ENCODE measurements at regions not wholly inside any gene's neighbourhood (a gene's known extent, or its start where the extent isn't known, plus 50 kb on each side); places are given as distances from the start of the nearest gene placed in this dataset.

- Histone ChIP-seq H3K27ac (no peak overlapping the region), H3K36me3 (no peaks in the 10 kb centered on the region), H3K9me3 (no peaks in the 10 kb centered on the region), H3K27me3 (replicated peaks; ENCODE audit: insufficient read depth) (no peaks in the 10 kb centered on the region), H3K4me1 (ENCODE audit: control insufficient read depth in 1 of 2, low read depth in 2 of 2) (no peaks in the 10 kb centered on the region), H3K4me3 (no peak overlapping the region)
- TF ChIP-seq CTCF (IDR thresholded peaks at IDR 0.05): no peak
- ATAC-seq (ENCODE audit: insufficient number of reproducible peaks, low FRiP score, low read depth): no peak
- no peak for DNase-seq (ENCODE audit: low spot score)
Measured at GRCh38 chr1:105686026-105686425, 1370.4 kb upstream of the PRMT6 start.

GRCh38 chr1:105686874-105687690, 1369.4 kb upstream of the PRMT6 start:
- Histone ChIP-seq H3K36me3 (no peaks in the 10 kb centered on the region), H3K9me3 (no peaks in the 10 kb centered on the region), H3K4me3 (no peak overlapping the region), H3K4me1 (ENCODE audit: control insufficient read depth in 1 of 2, low read depth in 2 of 2) (no peaks in the 10 kb centered on the region), H3K27me3 (replicated peaks; ENCODE audit: insufficient read depth) (no peaks in the 10 kb centered on the region), H3K27ac (no peak overlapping the region)
- ATAC-seq (ENCODE audit: insufficient number of reproducible peaks, low FRiP score, low read depth): no peak
- no peak for DNase-seq (ENCODE audit: low spot score)
- TF ChIP-seq CTCF (IDR thresholded peaks at IDR 0.05): no peak

- Histone ChIP-seq H3K9me3 (no peaks in the 10 kb centered on the region), H3K27me3 (replicated peaks; ENCODE audit: insufficient read depth) (no peaks in the 10 kb centered on the region), H3K36me3 (no peaks in the 10 kb centered on the region), H3K27ac (no peak overlapping the region), H3K4me3 (no peak overlapping the region), H3K4me1 (ENCODE audit: control insufficient read depth in 1 of 2, low read depth in 2 of 2) (no peaks in the 10 kb centered on the region)
- no peak for DNase-seq (ENCODE audit: low spot score)
- no peak for ATAC-seq (ENCODE audit: insufficient number of reproducible peaks, low FRiP score, low read depth)
- TF ChIP-seq CTCF (IDR thresholded peaks at IDR 0.05): no peak
Measured at GRCh38 chr1:105700723-105701122, 1355.8 kb upstream of the PRMT6 start.

GRCh38 chr1:105724286-105724685, 1332.2 kb upstream of the PRMT6 start:
- no peak for DNase-seq (ENCODE audit: low spot score)
- Histone ChIP-seq H3K9me3 (no peaks in the 10 kb centered on the region), H3K27me3 (replicated peaks; ENCODE audit: insufficient read depth) (no peaks in the 10 kb centered on the region), H3K36me3 (no peaks in the 10 kb centered on the region), H3K4me3 (no peak overlapping the region), H3K4me1 (ENCODE audit: control insufficient read depth in 1 of 2, low read depth in 2 of 2) (no peaks in the 10 kb centered on the region), H3K27ac (no peak overlapping the region)
- TF ChIP-seq CTCF (IDR thresholded peaks at IDR 0.05): no peak
- no peak for ATAC-seq (ENCODE audit: insufficient number of reproducible peaks, low FRiP score, low read depth)

- Histone ChIP-seq H3K4me3 (no peak overlapping the region), H3K27ac (no peak overlapping the region), H3K9me3 (no peaks in the 10 kb centered on the region), H3K27me3 (replicated peaks; ENCODE audit: insufficient read depth) (no peaks in the 10 kb centered on the region), H3K4me1 (ENCODE audit: control insufficient read depth in 1 of 2, low read depth in 2 of 2) (no peaks in the 10 kb centered on the region), H3K36me3 (no peaks in the 10 kb centered on the region)
- DNase-seq (ENCODE audit: low spot score) (no peak), ATAC-seq (ENCODE audit: insufficient number of reproducible peaks, low FRiP score, low read depth) (no peak)
- TF ChIP-seq CTCF (IDR thresholded peaks at IDR 0.05): no peak
Measured at GRCh38 chr1:105730701-105731100, 1325.8 kb upstream of the PRMT6 start.

Data from thoracic aorta (tissue), 2 donors.